HEK293T (cell line): ENCODE measurements at regions not wholly inside any gene's neighbourhood (a gene's known extent, or its start where the extent isn't known, plus 50 kb on each side); places are given as distances from the start of the nearest gene placed in this dataset.

Source experiments
- BHLHE40 ChIP-seq: fragments of 450-650 bp; IDR thresholded peaks from 2 replicates; pipeline ENCODE4 v1.6.1; 2016; ENCODE audit warnings: mild to moderate bottlenecking, moderate library complexity, borderline replicate concordance
- ELF4 ChIP-seq: fragments of 450-650 bp; IDR thresholded peaks from 2 replicates; pipeline ENCODE4 v1.6.1; 2017; ENCODE audit warnings: antibody characterized with exemption
- FOXK2 ChIP-seq: fragments of 450-650 bp; IDR thresholded peaks from 2 replicates; pipeline ENCODE4 v1.6.1; 2016; ENCODE audit warnings: mild to moderate bottlenecking
- FOXM1 ChIP-seq: fragments of 450-650 bp; IDR thresholded peaks from 2 replicates; pipeline ENCODE4 v1.6.1; 2017; ENCODE audit warnings: mild to moderate bottlenecking, borderline replicate concordance
- HDGF ChIP-seq: fragments of 450-650 bp; IDR thresholded peaks from 2 replicates; pipeline ENCODE4 v1.6.1; 2017; ENCODE audit warnings: antibody characterized with exemption, borderline replicate concordance
- L3MBTL2 ChIP-seq: fragments of 450-650 bp; conservative IDR thresholded peaks from 2 replicates; pipeline ENCODE4 v1.6.1; 2016; ENCODE audit warnings: mild to moderate bottlenecking
- LEF1 ChIP-seq: fragments of 450-650 bp; IDR thresholded peaks from 2 replicates; pipeline ENCODE4 v1.6.1; 2017; ENCODE audit warnings: mild to moderate bottlenecking, borderline replicate concordance
- NFRKB ChIP-seq: fragments of 450-650 bp; IDR thresholded peaks from 2 replicates; pipeline ENCODE4 v1.6.1; 2016; ENCODE audit warnings: mild to moderate bottlenecking, moderate library complexity
- SP1 ChIP-seq: fragments of 450-650 bp; IDR thresholded peaks from 2 replicates; pipeline ENCODE4 v1.6.1; 2017
- SUZ12 ChIP-seq: fragments of 450-650 bp; IDR thresholded peaks from 2 replicates; pipeline ENCODE4 v1.6.1; 2016; ENCODE audit warnings: mild to moderate bottlenecking
- TARDBP ChIP-seq: fragments of 450-650 bp; IDR thresholded peaks from 2 replicates; pipeline ENCODE4 v1.6.1; 2016
- ZNF384 ChIP-seq: fragments of 450-650 bp; IDR thresholded peaks from 2 replicates; pipeline ENCODE4 v1.6.1; 2016
- TF ChIP-seq, protein P1 (sequence below): fragments of 450-650 bp; IDR thresholded peaks from 2 replicates; pipeline ENCODE4 v1.6.1; 2016

DNA sequence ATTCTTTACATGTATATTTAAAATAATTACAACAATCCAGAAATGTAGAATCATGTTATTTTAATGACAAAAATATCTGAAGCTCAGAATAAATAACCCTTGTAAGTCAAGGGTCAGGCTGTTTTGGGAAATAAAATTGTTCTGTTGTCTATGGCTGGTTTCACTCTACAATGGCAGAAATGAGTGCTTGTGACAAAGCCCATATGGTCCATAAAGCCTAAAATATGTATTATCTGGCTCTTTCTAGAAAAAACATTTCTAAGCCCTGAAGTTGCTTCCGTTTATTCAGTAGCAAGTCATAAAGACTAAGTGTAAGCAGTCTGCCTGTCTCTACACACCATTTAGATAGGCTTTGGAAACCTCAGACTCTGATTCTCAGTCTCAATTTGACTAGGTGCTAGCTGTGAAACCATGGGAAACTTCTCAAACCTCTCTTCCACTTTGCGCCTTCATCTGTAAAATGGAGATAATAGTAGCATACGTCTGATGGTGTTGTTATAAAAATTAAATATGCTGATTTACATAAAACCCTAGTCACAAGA is 365.7 kb upstream of the CA10 start:
- TF ChIP-seq SP1 = no peak
- TF ChIP-seq FOXM1 = no peak
- TF ChIP-seq, protein P1, sequence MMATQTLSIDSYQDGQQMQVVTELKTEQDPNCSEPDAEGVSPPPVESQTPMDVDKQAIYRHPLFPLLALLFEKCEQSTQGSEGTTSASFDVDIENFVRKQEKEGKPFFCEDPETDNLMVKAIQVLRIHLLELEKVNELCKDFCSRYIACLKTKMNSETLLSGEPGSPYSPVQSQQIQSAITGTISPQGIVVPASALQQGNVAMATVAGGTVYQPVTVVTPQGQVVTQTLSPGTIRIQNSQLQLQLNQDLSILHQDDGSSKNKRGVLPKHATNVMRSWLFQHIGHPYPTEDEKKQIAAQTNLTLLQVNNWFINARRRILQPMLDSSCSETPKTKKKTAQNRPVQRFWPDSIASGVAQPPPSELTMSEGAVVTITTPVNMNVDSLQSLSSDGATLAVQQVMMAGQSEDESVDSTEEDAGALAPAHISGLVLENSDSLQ = no peak
- TF ChIP-seq HDGF = no peak
- TF ChIP-seq ELF4 = no peak
- no peak for TF ChIP-seq BHLHE40
- TF ChIP-seq SUZ12 = no peak
- no peak for TF ChIP-seq NFRKB
- TF ChIP-seq LEF1 = no peak
- TF ChIP-seq FOXK2 = no peak
- TF ChIP-seq L3MBTL2 = no peak
- no peak for TF ChIP-seq TARDBP
- TF ChIP-seq ZNF384 = no peak
